Neutrophil (primary cell): ENCODE measurements at regions not wholly inside any gene's neighbourhood (a gene's known extent, or its start where the extent isn't known, plus 50 kb on each side); places are given as distances from the start of the nearest gene placed in this dataset.

ENCODE experiments used
- H3K27ac ChIP-seq: fragments of 200-600 bp; sonication (generic); 2 replicates; pipeline ENCODE4 v1.5.1; 2016; ENCODE audit warnings: mild to moderate bottlenecking, moderate library complexity
- H3K27me3 ChIP-seq: fragments of 200-600 bp; sonication (generic); 2 replicates; pipeline ENCODE4 v1.6.0; 2016; ENCODE audit warnings: mild to moderate bottlenecking
- H3K36me3 ChIP-seq: fragments of 200-600 bp; sonication (generic); 2 replicates; pipeline ENCODE4 v1.5.1; 2017
- H3K4me1 ChIP-seq, 2 experiments: fragments of 200-600 bp in 1 of 2; sonication (generic) in 1 of 2; 1 replicate in 1 of 2; 2 replicates in 1 of 2; pipeline versions ENCODE4 v1.5.1 to v1.6.1; 2013 to 2016; ENCODE audit warnings: low read depth in 1 of 2, low read length in 1 of 2, mild to moderate bottlenecking in 1 of 2, moderate library complexity in 1 of 2; ENCODE audit not compliant: control insufficient read depth in 1 of 2, insufficient read depth in 1 of 2
- H3K4me3 ChIP-seq, 2 experiments: fragments of 200-600 bp in 1 of 2; sonication (generic) in 1 of 2; 1 replicate in 1 of 2; 2 replicates in 1 of 2; pipeline ENCODE4 v1.5.1; 2013 to 2016; ENCODE audit warnings: low read depth in 1 of 2, low read length in 1 of 2, mild to moderate bottlenecking in 1 of 2, moderate library complexity in 1 of 2
- H3K9me3 ChIP-seq: fragments of 200-600 bp; sonication (generic); 2 replicates; pipeline ENCODE4 v1.5.1; 2016
- TF ChIP-seq, protein P1 (sequence below): fragments of 200-600 bp; sonication (generic); IDR thresholded peaks from 2 replicates; pipeline ENCODE4 v1.5.1; 2016; ENCODE audit warnings: antibody characterized with exemption

GRCh38 chr3:88209356-88209755 lies 59.6 kb downstream of the C3orf38 start:
- Histone ChIP-seq H3K27me3 (no peaks in the 10 kb centered on the region), H3K9me3 (no peaks in the 10 kb centered on the region), H3K4me1 (no peaks in the 10 kb centered on the region), H3K36me3 (no peaks in the 10 kb centered on the region), H3K27ac (no peak overlapping the region), H3K4me3 (no peak overlapping the region)
- TF ChIP-seq, protein P1, sequence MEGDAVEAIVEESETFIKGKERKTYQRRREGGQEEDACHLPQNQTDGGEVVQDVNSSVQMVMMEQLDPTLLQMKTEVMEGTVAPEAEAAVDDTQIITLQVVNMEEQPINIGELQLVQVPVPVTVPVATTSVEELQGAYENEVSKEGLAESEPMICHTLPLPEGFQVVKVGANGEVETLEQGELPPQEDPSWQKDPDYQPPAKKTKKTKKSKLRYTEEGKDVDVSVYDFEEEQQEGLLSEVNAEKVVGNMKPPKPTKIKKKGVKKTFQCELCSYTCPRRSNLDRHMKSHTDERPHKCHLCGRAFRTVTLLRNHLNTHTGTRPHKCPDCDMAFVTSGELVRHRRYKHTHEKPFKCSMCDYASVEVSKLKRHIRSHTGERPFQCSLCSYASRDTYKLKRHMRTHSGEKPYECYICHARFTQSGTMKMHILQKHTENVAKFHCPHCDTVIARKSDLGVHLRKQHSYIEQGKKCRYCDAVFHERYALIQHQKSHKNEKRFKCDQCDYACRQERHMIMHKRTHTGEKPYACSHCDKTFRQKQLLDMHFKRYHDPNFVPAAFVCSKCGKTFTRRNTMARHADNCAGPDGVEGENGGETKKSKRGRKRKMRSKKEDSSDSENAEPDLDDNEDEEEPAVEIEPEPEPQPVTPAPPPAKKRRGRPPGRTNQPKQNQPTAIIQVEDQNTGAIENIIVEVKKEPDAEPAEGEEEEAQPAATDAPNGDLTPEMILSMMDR, result no peak

DNA sequence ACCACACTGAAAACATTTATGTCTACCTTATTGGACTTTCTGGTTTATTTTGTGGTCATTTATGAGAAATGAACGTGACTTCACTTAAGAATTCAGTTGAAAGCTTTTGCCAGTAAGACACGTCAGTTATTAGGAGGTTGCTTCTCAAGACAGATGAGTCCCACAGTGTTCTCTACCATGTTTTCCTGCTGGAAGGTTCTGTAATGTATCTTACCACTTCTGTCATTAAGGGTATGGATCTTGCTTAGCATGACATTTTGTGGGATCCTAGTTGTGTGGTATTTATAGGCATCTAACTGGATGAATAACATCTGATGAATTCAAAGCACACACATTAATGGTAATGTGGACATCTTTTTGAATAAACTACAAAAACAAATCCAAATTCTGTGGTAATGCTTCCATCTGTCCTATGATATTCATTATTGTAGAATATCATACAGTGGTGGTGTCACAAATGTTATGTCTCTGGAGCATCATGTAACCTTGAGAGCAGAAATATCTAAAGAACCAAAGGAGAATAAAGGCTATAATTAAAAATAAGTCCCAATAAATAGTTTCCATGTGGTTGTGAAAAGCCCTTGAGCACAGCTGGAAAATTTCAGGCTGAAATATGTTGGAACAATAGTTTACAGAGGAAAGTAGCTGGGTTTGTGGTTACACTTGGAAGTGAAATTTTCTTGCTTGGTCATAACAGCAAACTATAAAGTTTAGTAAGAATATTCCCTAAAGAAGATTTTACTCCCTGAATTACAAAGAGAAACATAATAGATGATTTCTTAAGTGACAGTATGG lies 61.5 kb downstream of the C3orf38 start:
- Histone ChIP-seq H3K9me3 (no peaks in the 10 kb centered on the region), H3K4me1 (no peaks in the 10 kb centered on the region), H3K36me3 (no peaks in the 10 kb centered on the region), H3K4me3 (no peak overlapping the region), H3K27me3 (peaks cover 3% of the 10 kb centered on the region), H3K27ac (no peak overlapping the region)
- TF ChIP-seq, protein P1, result no peak

DNA sequence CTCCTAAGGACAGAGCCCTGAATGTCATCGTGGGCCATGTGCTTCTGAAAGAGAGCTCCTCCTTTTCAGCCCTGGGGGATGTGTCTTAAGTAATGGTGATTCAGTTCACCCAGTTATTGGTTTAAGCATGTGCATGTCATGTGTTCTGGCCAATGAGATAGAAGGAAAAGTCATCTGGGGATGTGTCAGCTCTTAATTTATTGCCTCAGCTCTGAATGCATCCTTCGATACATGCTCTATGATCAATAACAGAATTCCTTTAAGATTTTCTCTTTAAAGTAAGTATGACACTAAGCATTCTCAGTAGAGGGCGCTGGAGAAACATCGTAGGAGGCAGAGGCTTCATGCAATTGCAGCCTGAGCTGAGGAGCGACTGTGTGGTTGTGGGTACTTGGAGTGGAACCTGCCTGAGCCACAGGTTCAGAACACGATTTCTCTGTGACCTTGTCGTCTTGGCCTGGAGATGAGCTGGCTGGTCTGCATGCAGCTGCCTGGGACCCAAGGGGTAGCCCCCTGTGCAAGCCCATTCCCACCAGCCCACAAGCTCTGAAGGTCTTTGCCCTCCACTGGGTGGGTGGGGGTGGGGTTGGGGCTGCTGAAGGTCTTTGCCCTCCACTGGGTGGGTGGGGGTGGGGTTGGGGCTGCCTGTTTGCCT lies 69.5 kb downstream of the C3orf38 start:
- peaks cover 3% of the 10 kb centered on the region for H3K27me3 ChIP-seq
- H3K36me3 ChIP-seq, result no peaks in the 10 kb centered on the region
- H3K9me3 ChIP-seq, result no peaks in the 10 kb centered on the region
- H3K27ac ChIP-seq, result no peak overlapping the region
- TF ChIP-seq, protein P1, result no peak
- H3K4me1 ChIP-seq, result no peaks in the 10 kb centered on the region
- H3K4me3 ChIP-seq, result no peak overlapping the region

DNA sequence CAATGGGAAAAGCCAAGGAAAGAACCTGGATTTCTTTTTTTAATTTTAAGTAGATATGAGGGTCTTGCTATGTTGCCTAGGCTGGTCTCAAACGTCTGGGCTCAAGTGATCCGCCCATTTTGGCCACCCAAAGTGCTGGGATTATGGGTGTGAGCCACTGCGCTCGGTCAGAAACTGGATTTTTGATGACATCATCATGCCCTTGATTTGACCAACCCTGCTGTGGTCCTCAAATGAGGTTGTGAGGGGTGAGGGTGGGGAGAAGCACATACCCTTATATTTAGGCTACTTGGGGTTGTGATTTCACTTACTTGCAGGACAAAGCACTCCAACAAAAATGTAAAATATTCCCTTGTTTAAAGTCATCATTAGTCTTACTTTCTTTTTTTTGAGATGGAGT lies 70.4 kb downstream of the C3orf38 start:
- TF ChIP-seq, protein P1, result no peak
- no peaks in the 10 kb centered on the region for H3K36me3 ChIP-seq
- no peaks in the 10 kb centered on the region for H3K9me3 ChIP-seq
- H3K27ac ChIP-seq, result no peak overlapping the region
- no peak overlapping the region for H3K4me3 ChIP-seq
- no peaks in the 10 kb centered on the region for H3K4me1 ChIP-seq
- H3K27me3 ChIP-seq, result peaks cover 3% of the 10 kb centered on the region

- Histone ChIP-seq H3K4me1 (no peaks in the 10 kb centered on the region), H3K9me3 (no peaks in the 10 kb centered on the region), H3K36me3 (no peaks in the 10 kb centered on the region), H3K27me3 (no peaks in the 10 kb centered on the region), H3K4me3 (no peak overlapping the region), H3K27ac (no peak overlapping the region)
- TF ChIP-seq, protein P1, result no peak
Observed at GRCh38 chr3:88221726-88222125, 72.0 kb downstream of the C3orf38 start.
